Lung (tissue), 11 donors: ENCODE measurements at regions not wholly inside any gene's neighbourhood (a gene's known extent, or its start where the extent isn't known, plus 50 kb on each side); places are given as distances from the start of the nearest gene placed in this dataset.

Experiments used
- ATAC-seq: fragments of 200-7000 bp; cut with Tn5 transposase; one replicate; pipeline ENCODE4 v1.9.1; 2020; ENCODE audit warnings: moderate number of reproducible peaks; ENCODE audit not compliant: insufficient read depth, low FRiP score
- DNase-seq, 3 donors: peaks; one replicate each; pipeline ENCODE4 v3.0.0-alpha.2; 2013 to 2017
- H3K27ac ChIP-seq, 2 donors: one replicate each; pipeline ENCODE4 v1.5.1; 2013; ENCODE audit warnings: mild to moderate bottlenecking in 2 of 2, moderate library complexity in 2 of 2, control low read depth in 1 of 2, inconsistent platforms in 1 of 2, low read depth in 1 of 2, low read length in 1 of 2
- H3K27me3 ChIP-seq, 3 donors: one replicate each; pipeline ENCODE4 v1.5.1; 2013; ENCODE audit warnings: low read length in 2 of 3; ENCODE audit not compliant: control insufficient read depth in 3 of 3, insufficient read depth in 3 of 3
- H3K36me3 ChIP-seq, 4 donors: one replicate each; pipeline ENCODE4 v1.5.1; 2013; ENCODE audit warnings: low read length in 4 of 4, mild to moderate bottlenecking in 1 of 4, moderate library complexity in 1 of 4; ENCODE audit not compliant: control insufficient read depth in 4 of 4, insufficient read depth in 4 of 4
- H3K4me1 ChIP-seq, 5 donors: one replicate each; pipeline ENCODE4 v1.5.1; 2013; ENCODE audit warnings: low read length in 5 of 5, mild to moderate bottlenecking in 2 of 5, moderate library complexity in 1 of 5; ENCODE audit not compliant: control insufficient read depth in 5 of 5, insufficient read depth in 5 of 5
- H3K4me3 ChIP-seq: one replicate; pipeline ENCODE4 v1.5.1; 2013; ENCODE audit warnings: mild to moderate bottlenecking, control low read depth, moderate library complexity
- H3K9ac ChIP-seq, 2 donors: one replicate each; pipeline ENCODE4 v1.5.1; 2013; ENCODE audit warnings: low read length in 2 of 2, control low read depth in 1 of 2; ENCODE audit not compliant: insufficient read depth in 1 of 2
- H3K9me3 ChIP-seq, 4 donors: one replicate each; pipeline ENCODE4 v1.5.1; 2013; ENCODE audit warnings: low read length in 3 of 4, mild to moderate bottlenecking in 1 of 4, moderate library complexity in 1 of 4; ENCODE audit not compliant: control insufficient read depth in 4 of 4, insufficient read depth in 3 of 4
- CTCF ChIP-seq: IDR thresholded peaks from 2 replicates; pipeline ENCODE4 v1.5.1; 2012; ENCODE audit warnings: mild to moderate bottlenecking; ENCODE audit errors: control extremely low read depth, extremely low read depth
- WGBS, 2 donors: extraction: QIAGEN DNeasy Blood & Tissue Kit; methylation state at CpG; one replicate each; pipeline ENCODE4 v1.1.7; 2013; 5-methylcytosine and 5-hydroxymethylcytosine counted together
- donor health status: control.
- donor health status: control.
- donor health status: Bipolar disorder and iron deficiency.
- donor health status: healthy.
- donor health status: DM: yes; HTN: yes; CAD: no.

DNA sequence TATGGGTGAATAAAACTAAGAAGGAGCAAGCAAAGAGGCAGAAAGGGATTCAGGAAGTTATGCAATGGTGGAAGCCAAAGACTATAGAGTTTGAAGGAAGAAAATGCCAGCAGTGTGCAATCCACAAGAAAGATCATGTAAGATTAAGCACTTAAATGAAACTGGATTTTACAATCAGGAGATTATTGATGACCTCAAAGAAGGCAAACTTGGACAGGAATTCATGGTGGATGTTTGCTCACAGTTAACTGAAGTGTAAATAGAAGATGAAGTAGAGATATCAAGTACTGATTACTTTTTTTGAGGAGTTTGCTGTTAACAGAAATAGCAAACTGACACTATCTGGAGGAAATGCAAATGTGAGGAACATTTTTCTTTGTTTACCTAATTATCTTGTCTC lies 308.9 kb downstream of the RND3 start:
- no peak for TF ChIP-seq CTCF
- H3K27ac ChIP-seq, result no peak overlapping the region
- H3K4me1 ChIP-seq, result peaks cover 0 to 26% (median 10%) of the 10 kb centered on the region in 5 donors
- H3K4me3 ChIP-seq, result no peak overlapping the region
- DNase-seq, result peak in 1 of 3 donors; percentile 39
- no peaks in the 10 kb centered on the region for H3K36me3 ChIP-seq
- no peaks in the 10 kb centered on the region for H3K9me3 ChIP-seq
- no peak overlapping the region for H3K9ac ChIP-seq
- ATAC-seq, result no peak
- H3K27me3 ChIP-seq, result no peaks in the 10 kb centered on the region

DNA sequence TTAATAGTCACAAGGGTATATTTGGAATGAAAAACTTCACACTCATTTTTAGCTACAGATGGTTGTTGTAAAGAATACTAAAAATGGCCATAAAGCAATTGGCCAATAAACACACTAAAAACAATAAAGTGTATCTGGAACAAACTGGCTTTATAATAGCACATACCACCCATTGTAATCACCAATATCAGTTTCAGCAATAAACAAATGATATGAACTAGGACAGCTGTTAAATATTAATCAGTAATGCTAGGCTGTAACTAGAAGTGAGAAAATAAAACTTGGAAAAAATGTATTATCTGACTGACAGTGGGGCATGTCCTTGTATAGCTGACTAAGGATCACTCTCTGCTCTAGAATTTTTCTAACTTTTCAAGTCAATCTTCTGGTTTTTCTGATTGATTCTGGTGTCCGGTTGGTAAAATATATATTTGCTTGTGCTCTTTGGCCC lies 312.5 kb downstream of the RND3 start:
- peaks cover 0 to 20% (median 5%) of the 10 kb centered on the region in 5 donors for H3K4me1 ChIP-seq
- no peak for ATAC-seq

DNA sequence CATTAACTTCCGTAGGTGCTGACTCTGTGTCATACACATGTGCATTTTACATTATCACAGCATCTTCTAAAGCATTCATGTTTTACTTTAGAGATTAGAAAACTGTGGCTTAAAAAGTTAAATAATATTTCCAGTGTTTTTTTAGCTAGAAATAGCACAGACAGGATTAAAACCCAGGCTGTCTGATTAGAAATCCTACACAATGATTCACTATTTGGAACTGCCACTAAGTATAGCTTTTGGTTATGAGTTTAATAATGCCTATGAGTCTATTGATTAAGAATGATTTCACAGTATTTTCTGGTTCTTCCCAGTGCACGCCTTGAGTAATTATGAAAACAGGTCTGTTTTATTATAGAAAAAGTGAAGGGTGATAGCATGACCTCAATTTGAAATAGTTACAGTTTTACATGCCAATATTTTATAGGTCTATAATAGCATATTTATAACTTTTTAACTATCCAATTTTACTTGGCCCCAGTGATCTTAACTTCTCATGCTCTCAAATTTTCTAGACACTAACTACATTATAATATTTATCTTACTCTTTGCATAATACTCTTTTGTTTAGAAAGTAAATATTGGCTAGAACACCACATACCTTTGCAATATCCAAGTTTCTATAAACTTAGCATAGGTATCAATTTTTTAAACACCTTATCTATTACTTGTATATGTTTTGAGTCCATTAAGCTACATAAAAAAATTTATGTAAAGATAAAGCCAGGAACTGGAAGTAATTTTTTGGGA lies 313.2 kb downstream of the RND3 start:
- H3K27ac ChIP-seq, result no peak overlapping the region
- no peaks in the 10 kb centered on the region for H3K9me3 ChIP-seq
- no peak overlapping the region for H3K9ac ChIP-seq
- H3K27me3 ChIP-seq, result no peaks in the 10 kb centered on the region
- WGBS, 2 donors, result 92 to 95% methylated on average over 2 of the region's 2 CpGs
- peaks cover 0 to 20% (median 5%) of the 10 kb centered on the region in 5 donors for H3K4me1 ChIP-seq
- no peak for ATAC-seq
- H3K4me3 ChIP-seq, result no peak overlapping the region
- no peak for DNase-seq
- H3K36me3 ChIP-seq, result no peaks in the 10 kb centered on the region
- no peak for TF ChIP-seq CTCF

More for the DNA sequence above, 312.5 kb downstream of the RND3 start:
- TF ChIP-seq CTCF, result no peak
- Histone ChIP-seq H3K9ac (no peak overlapping the region), H3K9me3 (no peaks in the 10 kb centered on the region), H3K27ac (no peak overlapping the region), H3K27me3 (no peaks in the 10 kb centered on the region), H3K4me3 (no peak overlapping the region), H3K36me3 (no peaks in the 10 kb centered on the region)
- DNase-seq, result peak in 2 of 3 donors; percentile 89
- WGBS, 2 donors, result 73 to 80% methylated on average over 1 of the region's 1 CpG
